OCI-LY7 (cell line): ENCODE measurements at regions not wholly inside any gene's neighbourhood (a gene's known extent, or its start where the extent isn't known, plus 50 kb on each side); places are given as distances from the start of the nearest gene placed in this dataset.

Source experiments
- BruUV-seq: library from RNA; stranded (reverse); fragments of 400-500 nt; replicated peaks from 2 replicates; lab custom pipeline; 2021; lab: Mats Ljungman, UMichigan
- CTCF ChIA-PET: fragments of 300-600 bp; sonication (Branson Sonifier 250); formaldehyde crosslinking; loops from one replicate; lab custom pipeline; 2022; ENCODE audit warnings: antibody characterized with exemption; ENCODE audit not compliant: unreplicated experiment; lab: Charles Lee
- POLR2A ChIA-PET: fragments of 300-600 bp; sonication (Branson Sonifier 250); formaldehyde crosslinking; loops from one replicate; lab custom pipeline; 2022; ENCODE audit warnings: antibody characterized with exemption; lab: Charles Lee
- DNase-seq: peaks from one replicate; pipeline ENCODE4 v3.0.0-alpha.2; 2015; ENCODE audit warnings: low spot score
- H2AFZ ChIP-seq: fragments of 200-600 bp; sonication (generic), shearing (Covaris generic); 2 replicates; pipeline ENCODE4 v1.6.1; 2014; ENCODE audit warnings: mild to moderate bottlenecking, antibody characterized with exemption, low read length, moderate library complexity
- H3K27ac ChIP-seq: fragments of 200-600 bp; sonication (generic); 2 replicates; pipeline ENCODE4 v1.5.1; 2014; ENCODE audit warnings: mixed run types, low read depth, mild to moderate bottlenecking, moderate library complexity, low read length, inconsistent platforms; ENCODE audit not compliant: poor library complexity, severe bottlenecking
- H3K36me3 ChIP-seq: fragments of 200-600 bp; sonication (generic); 2 replicates; pipeline ENCODE4 v1.6.1; 2014; ENCODE audit warnings: mild to moderate bottlenecking, antibody characterized with exemption, low read length, moderate library complexity, mixed read lengths; ENCODE audit not compliant: insufficient read depth
- H3K4me1 ChIP-seq: fragments of 200-600 bp; sonication (generic); 2 replicates; pipeline ENCODE4 v1.5.1; 2014; ENCODE audit warnings: mild to moderate bottlenecking, low read length; ENCODE audit not compliant: insufficient read depth, poor library complexity, severe bottlenecking
- H3K4me2 ChIP-seq: fragments of 200-600 bp; sonication (generic); 2 replicates; pipeline ENCODE4 v1.6.1; 2014; ENCODE audit warnings: mild to moderate bottlenecking, low read length
- H3K4me3 ChIP-seq: fragments of 200-600 bp; sonication (generic); 2 replicates; pipeline ENCODE4 v1.5.1; 2014; ENCODE audit warnings: mild to moderate bottlenecking, low read depth, low read length; ENCODE audit not compliant: poor library complexity, severe bottlenecking
- H3K79me2 ChIP-seq: fragments of 200-600 bp; sonication (generic); 2 replicates; pipeline ENCODE4 v1.6.1; 2016; ENCODE audit warnings: low read depth, mild to moderate bottlenecking, low read length, moderate library complexity, mixed read lengths; ENCODE audit not compliant: insufficient read depth
- H3K9me2 ChIP-seq: fragments of 200-600 bp; sonication (generic); 2 replicates; pipeline ENCODE4 v1.6.1; 2016; ENCODE audit warnings: mild to moderate bottlenecking, low read length, mixed read lengths; ENCODE audit not compliant: insufficient read depth
- H3K9me3 ChIP-seq: fragments of 200-600 bp; sonication (generic); 2 replicates; pipeline ENCODE4 v1.6.1; 2014; ENCODE audit warnings: mild to moderate bottlenecking, mixed run types, low read length, mixed read lengths
- H4K20me1 ChIP-seq: fragments of 200-600 bp; sonication (generic); 2 replicates; pipeline ENCODE4 v1.6.1; 2014; ENCODE audit warnings: mild to moderate bottlenecking, antibody characterized with exemption, low read length, moderate library complexity, mixed read lengths; ENCODE audit not compliant: insufficient read depth
- EZH2phosphoT487 ChIP-seq: fragments of 200-600 bp; sonication (generic); IDR thresholded peaks from 2 replicates; pipeline ENCODE4 v1.6.1; 2018; ENCODE audit warnings: low read depth, borderline replicate concordance, mild to moderate bottlenecking, mixed run types, antibody characterized with exemption, low read length, moderate library complexity, mixed read lengths
- intact Hi-C: fragments of 100-400 bp; cut with micrococcal nuclease; formaldehyde crosslinking; loops from one replicate; pipeline ENCODE4 v1.10.0; 2022; ENCODE audit not compliant: unreplicated experiment
- TF ChIP-seq, protein P1 (sequence below): fragments of 200-600 bp; sonication (generic); conservative IDR thresholded peaks from 2 replicates; pipeline ENCODE4 v1.5.1; 2014; ENCODE audit warnings: mild to moderate bottlenecking, antibody characterized with exemption, low read length, moderate library complexity, mixed read lengths

DNA sequence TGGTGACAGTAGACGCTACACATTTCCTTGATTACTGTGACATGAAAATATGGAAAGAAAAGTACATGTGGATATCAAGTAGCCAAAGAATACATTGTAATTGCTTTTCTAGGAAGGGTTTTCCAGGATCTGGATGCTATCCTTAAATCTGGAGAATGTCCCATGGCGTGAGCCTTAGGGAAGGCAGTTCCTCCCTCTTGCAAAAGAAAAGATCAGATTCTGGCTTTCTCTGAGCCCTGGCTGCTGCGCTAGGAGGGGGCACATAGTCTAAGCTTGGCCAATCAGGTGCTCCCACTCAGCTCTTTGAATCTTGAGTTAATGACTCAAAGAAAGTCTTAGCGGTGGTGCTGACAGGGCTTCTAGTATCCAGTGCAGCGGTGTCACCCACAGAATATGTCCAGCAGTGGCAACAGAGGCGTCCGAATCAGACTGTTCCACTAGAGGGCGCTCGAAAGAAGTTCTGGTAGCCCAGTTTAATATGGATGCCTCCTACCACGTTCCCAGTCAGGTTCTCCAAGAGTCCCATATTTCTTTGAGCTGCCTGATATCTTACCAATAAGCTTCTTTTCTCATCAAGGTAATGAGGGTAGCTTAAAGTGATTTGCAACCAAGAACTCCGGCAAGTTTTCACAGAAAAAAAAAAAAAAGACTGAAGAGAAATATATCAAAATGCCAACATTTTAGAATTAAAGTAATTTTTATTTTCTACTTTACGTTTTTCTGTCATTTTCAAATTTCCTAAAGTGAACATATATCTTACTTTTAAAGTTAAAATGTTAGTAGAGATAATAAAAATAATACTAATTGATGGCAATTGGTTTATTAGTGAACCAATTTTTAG lies 213.4 kb upstream of the S100G start:
- intact Hi-C loops, result loop anchor here (10.0 kb wide), 1 partner anchor 258 kb away; no protein-coding TSS in a partner anchor
- TF ChIP-seq, protein P1, sequence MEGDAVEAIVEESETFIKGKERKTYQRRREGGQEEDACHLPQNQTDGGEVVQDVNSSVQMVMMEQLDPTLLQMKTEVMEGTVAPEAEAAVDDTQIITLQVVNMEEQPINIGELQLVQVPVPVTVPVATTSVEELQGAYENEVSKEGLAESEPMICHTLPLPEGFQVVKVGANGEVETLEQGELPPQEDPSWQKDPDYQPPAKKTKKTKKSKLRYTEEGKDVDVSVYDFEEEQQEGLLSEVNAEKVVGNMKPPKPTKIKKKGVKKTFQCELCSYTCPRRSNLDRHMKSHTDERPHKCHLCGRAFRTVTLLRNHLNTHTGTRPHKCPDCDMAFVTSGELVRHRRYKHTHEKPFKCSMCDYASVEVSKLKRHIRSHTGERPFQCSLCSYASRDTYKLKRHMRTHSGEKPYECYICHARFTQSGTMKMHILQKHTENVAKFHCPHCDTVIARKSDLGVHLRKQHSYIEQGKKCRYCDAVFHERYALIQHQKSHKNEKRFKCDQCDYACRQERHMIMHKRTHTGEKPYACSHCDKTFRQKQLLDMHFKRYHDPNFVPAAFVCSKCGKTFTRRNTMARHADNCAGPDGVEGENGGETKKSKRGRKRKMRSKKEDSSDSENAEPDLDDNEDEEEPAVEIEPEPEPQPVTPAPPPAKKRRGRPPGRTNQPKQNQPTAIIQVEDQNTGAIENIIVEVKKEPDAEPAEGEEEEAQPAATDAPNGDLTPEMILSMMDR, result peak; percentile 80
- no peak for TF ChIP-seq EZH2phosphoT487
- H3K9me2 ChIP-seq, result no peaks in the 10 kb centered on the region
- no peaks in the 10 kb centered on the region for H3K9me3 ChIP-seq
- H3K79me2 ChIP-seq, result no peaks in the 10 kb centered on the region
- no peak overlapping the region for H3K4me2 ChIP-seq
- DNase-seq, result peak; percentile 50
- ChIA-PET POLR2A (no interaction called here), CTCF (interaction anchor here (1.1 kb wide), 1 partner anchor 260 kb away, joined by 3 read pairs; no protein-coding TSS in a partner anchor)
- H4K20me1 ChIP-seq, result no peaks in the 10 kb centered on the region
- H3K27ac ChIP-seq, result no peak overlapping the region
- no TSS peak for BruUV-seq
- H2AFZ ChIP-seq, result no peak overlapping the region
- H3K4me3 ChIP-seq, result no peak overlapping the region
- no peaks in the 10 kb centered on the region for H3K4me1 ChIP-seq
- no peaks in the 10 kb centered on the region for H3K36me3 ChIP-seq

DNA sequence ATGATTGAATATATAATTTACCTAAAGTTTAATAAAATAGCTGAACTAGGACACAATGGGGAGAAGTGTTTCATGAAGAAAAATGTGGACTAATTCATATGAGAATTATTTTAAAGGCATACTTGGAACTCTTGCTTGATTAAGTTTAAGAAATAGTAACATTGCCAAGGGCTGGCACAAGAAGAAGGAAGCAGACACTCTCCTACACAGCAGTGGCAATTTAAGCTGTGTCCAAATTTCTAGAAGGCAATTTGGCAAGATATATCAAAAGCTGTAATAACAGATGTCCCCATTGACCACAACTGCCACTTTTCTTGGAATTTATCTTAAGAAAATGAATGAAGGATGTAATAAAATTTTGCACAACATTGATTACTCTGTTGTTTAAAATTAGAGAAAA lies 209.5 kb upstream of the S100G start:
- H3K36me3 ChIP-seq, result no peaks in the 10 kb centered on the region
- DNase-seq, result no peak
- H3K79me2 ChIP-seq, result no peaks in the 10 kb centered on the region
- ChIA-PET CTCF (no interaction called here), POLR2A (no interaction called here)
- no peaks in the 10 kb centered on the region for H3K9me3 ChIP-seq
- H3K27ac ChIP-seq, result no peak overlapping the region
- no peak for TF ChIP-seq EZH2phosphoT487
- TF ChIP-seq, protein P1, result no peak
- H4K20me1 ChIP-seq, result no peaks in the 10 kb centered on the region
- no peak overlapping the region for H3K4me2 ChIP-seq
- no peak overlapping the region for H2AFZ ChIP-seq
- no peaks in the 10 kb centered on the region for H3K9me2 ChIP-seq
- intact Hi-C loops, result loop anchor here (10.0 kb wide), 1 partner anchor 676 kb away; no protein-coding TSS in a partner anchor
- no TSS peak for BruUV-seq
- no peak overlapping the region for H3K4me3 ChIP-seq
- no peaks in the 10 kb centered on the region for H3K4me1 ChIP-seq

DNA sequence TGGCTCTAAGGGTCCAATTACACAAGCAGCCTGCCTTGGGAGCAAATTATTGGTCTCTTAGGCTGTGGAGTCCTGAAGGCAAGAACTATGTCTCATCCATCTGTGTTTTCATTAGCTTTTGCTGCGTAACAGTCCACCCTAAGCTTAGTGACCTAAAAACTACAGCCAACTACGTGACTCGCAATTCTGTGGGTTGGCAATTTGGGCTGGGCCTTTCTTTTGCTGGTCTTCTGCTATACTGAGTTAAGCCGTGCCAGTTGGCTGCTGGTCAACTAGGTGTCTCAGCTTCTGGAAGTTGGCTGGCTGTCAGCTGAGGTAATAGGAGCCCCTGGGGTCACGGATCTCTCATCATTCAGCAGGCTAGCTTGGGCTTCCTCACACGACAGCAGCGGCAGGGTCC lies 205.6 kb upstream of the S100G start:
- Histone ChIP-seq H3K79me2 (no peaks in the 10 kb centered on the region), H3K4me1 (no peaks in the 10 kb centered on the region), H3K36me3 (no peaks in the 10 kb centered on the region), H3K9me3 (no peaks in the 10 kb centered on the region), H3K9me2 (no peaks in the 10 kb centered on the region), H3K4me3 (no peak overlapping the region), H3K27ac (no peak overlapping the region), H2AFZ (no peak overlapping the region), H3K4me2 (no peak overlapping the region), H4K20me1 (no peaks in the 10 kb centered on the region)
- CTCF ChIA-PET, result no interaction called here
- no TSS peak for BruUV-seq
- no peak for DNase-seq
- intact Hi-C loops, result loop anchor here (2.0 to 10.0 kb wide), 2 partner anchors 514 to 680 kb away; no protein-coding TSS in a partner anchor
- TF ChIP-seq, protein P1, result no peak
- no peak for TF ChIP-seq EZH2phosphoT487
- POLR2A ChIA-PET, result no interaction called here
